ENCODE measurements at regions not wholly inside any gene's neighbourhood (a gene's known extent, or its start where the extent isn't known, plus 50 kb on each side); places are given as distances from the start of the nearest gene placed in this dataset.

- TF ChIP-seq EZH2 (IDR thresholded peaks at IDR 0.05; ENCODE audit: low read depth, low read length, severe bottlenecking) (no peak), BRCA1 (IDR thresholded peaks at IDR 0.05; ENCODE audit: low read depth, low read length) (no peak), CTCF (IDR thresholded peaks at IDR 0.05; ENCODE audit: control extremely low read depth in 1 of 3, insufficient read depth in 1 of 3, low read depth in 1 of 3, low read length in 3 of 3) (no peak), RXRA (IDR thresholded peaks at IDR 0.05; ENCODE audit: insufficient read depth, low read depth, low read length) (no peak), USF2 (IDR thresholded peaks at IDR 0.05; ENCODE audit: low read length) (no peak), YY1 (IDR thresholded peaks at IDR 0.05; ENCODE audit: low read depth, low read length) (no peak), CEBPB (IDR thresholded peaks at IDR 0.05; ENCODE audit: low read depth, low read length) (no peak), POLR2AphosphoS5 (IDR thresholded peaks at IDR 0.05; ENCODE audit: low read depth, low read length) (no peak), POLR2A (IDR thresholded peaks at IDR 0.05; ENCODE audit: control extremely low read depth in 1 of 2, low read depth in 2 of 2, low read length in 2 of 2) (no peak), TAF1 (IDR thresholded peaks at IDR 0.05; ENCODE audit: low read depth, low read length) (no peak), EP300 (IDR thresholded peaks at IDR 0.05; ENCODE audit: borderline replicate concordance in 1 of 2, low read depth in 2 of 2, low read length in 2 of 2) (no peak), KDM1A (IDR thresholded peaks at IDR 0.05; ENCODE audit: borderline replicate concordance, low read length) (no peak), NRF1 (IDR thresholded peaks at IDR 0.05; ENCODE audit: low read depth, low read length) (no peak)
Observed at GRCh38 chr2:35530615-35531135, 824.9 kb upstream of the CRIM1 start.

Measured in H1 (cell line).